Upper lobe of left lung (tissue), 6 donors: ENCODE measurements at regions not wholly inside any gene's neighbourhood (a gene's known extent, or its start where the extent isn't known, plus 50 kb on each side); places are given as distances from the start of the nearest gene placed in this dataset.

Experiments used
- ATAC-seq, 2 donors: fragments of 200-7000 bp; cut with Tn5 transposase; one replicate each; pipeline ENCODE4 v1.9.1; 2022; ENCODE audit warnings: mild to moderate bottlenecking in 2 of 2, moderate library complexity in 2 of 2; ENCODE audit not compliant: low FRiP score in 2 of 2
- DNase-seq, 2 donors: peaks; one replicate each; pipeline ENCODE4 v3.0.0-alpha.2; 2019 to 2020
- H3K27ac ChIP-seq, 4 donors: fragments of 200-600 bp; sonication (generic); one replicate each; pipeline ENCODE4 v1.5.1; 2016 to 2019
- H3K27me3 ChIP-seq, 4 donors: fragments of 200-600 bp; sonication (generic); one replicate each; pipeline ENCODE4 v1.5.1; 2017 to 2019
- H3K36me3 ChIP-seq, 4 donors: fragments of 200-600 bp; sonication (generic); one replicate each; pipeline ENCODE4 v1.5.1; 2016 to 2019
- H3K4me1 ChIP-seq, 4 donors: fragments of 200-600 bp; sonication (generic); one replicate each; pipeline ENCODE4 v1.5.1; 2018 to 2019
- H3K4me3 ChIP-seq, 4 donors: fragments of 200-600 bp; sonication (generic); one replicate each; pipeline ENCODE4 v1.5.1; 2017 to 2019; ENCODE audit warnings: mild to moderate bottlenecking in 2 of 4, moderate library complexity in 1 of 4
- H3K9me3 ChIP-seq, 4 donors: fragments of 200-600 bp; sonication (generic); one replicate each; pipeline ENCODE4 v1.5.1; 2018 to 2019
- CTCF ChIP-seq, 6 experiments: fragments of 450-650 bp in 4 of 6; fragments of 200-600 bp in 2 of 6; sonication (generic) in 2 of 6; IDR thresholded peaks; one replicate each; pipeline ENCODE4 v1.5.1; 2016 to 2019; ENCODE audit warnings: antibody characterized with exemption in 6 of 6
- EP300 ChIP-seq, 4 donors: sonication (generic); formaldehyde crosslinking; IDR thresholded peaks; one replicate each; pipeline ENCODE4 v1.5.1; 2017; ENCODE audit warnings: antibody characterized with exemption in 4 of 4, control low read depth in 2 of 4
- POLR2A ChIP-seq, 4 donors: fragments of 450-650 bp; IDR thresholded peaks; one replicate each; pipeline ENCODE4 v1.5.1; 2016 to 2017; ENCODE audit warnings: antibody characterized with exemption in 4 of 4, mild to moderate bottlenecking in 2 of 4
- POLR2AphosphoS5 ChIP-seq, 2 donors: sonication (generic); formaldehyde crosslinking; IDR thresholded peaks; one replicate each; pipeline ENCODE4 v1.5.1; 2017; ENCODE audit warnings: antibody characterized with exemption in 2 of 2
- WGBS, 2 donors: methylation state at CpG; one replicate each; pipeline ENCODE4 v1.1.5; 2017 to 2018; 5-methylcytosine and 5-hydroxymethylcytosine counted together
- donor health status: DM: no; HTN: no; CAD: no; lungs with moderate emphysema.
- donor health status: DM: no; HTN: yes; CAD: no; lungs with severe emphysema.

GRCh38 chr10:58892031-58892531 is 284.4 kb upstream of the PHYHIPL start:
- Histone ChIP-seq H3K36me3 (no peaks in the 10 kb centered on the region), H3K4me1 (no peaks in the 10 kb centered on the region), H3K9me3 (no peaks in the 10 kb centered on the region), H3K27ac (no peak overlapping the region), H3K4me3 (no peak overlapping the region), H3K27me3 (no peaks in the 10 kb centered on the region)
- TF ChIP-seq EP300 (IDR thresholded peaks at IDR 0.05) (no peak), CTCF (IDR thresholded peaks at IDR 0.05) (no peak), POLR2AphosphoS5 (IDR thresholded peaks at IDR 0.05) (no peak), POLR2A (IDR thresholded peaks at IDR 0.05) (no peak)
- DNase-seq (no peak), ATAC-seq (no peak)
- 44 to 49% methylated on average over 3 of the region's 3 CpGs for WGBS, 2 donors

- TF ChIP-seq POLR2A (IDR thresholded peaks at IDR 0.05) (no peak), POLR2AphosphoS5 (IDR thresholded peaks at IDR 0.05) (no peak), EP300 (IDR thresholded peaks at IDR 0.05) (no peak), CTCF (IDR thresholded peaks at IDR 0.05) (no peak)
- ATAC-seq (no peak), DNase-seq (no peak)
- Histone ChIP-seq H3K9me3 (no peaks in the 10 kb centered on the region), H3K4me1 (peaks cover 0 to 3% (median 0%) of the 10 kb centered on the region in 4 donors), H3K27ac (no peak overlapping the region), H3K4me3 (no peak overlapping the region), H3K27me3 (no peaks in the 10 kb centered on the region), H3K36me3 (no peaks in the 10 kb centered on the region)
- 55 to 74% methylated on average over 2 of the region's 2 CpGs for WGBS, 2 donors
These were observed 281.5 kb upstream of the PHYHIPL start for GRCh38 chr10:58894929-58895328.

- Histone ChIP-seq H3K9me3 (no peaks in the 10 kb centered on the region), H3K4me3 (no peak overlapping the region), H3K36me3 (no peaks in the 10 kb centered on the region), H3K4me1 (peaks cover 0 to 3% (median 0%) of the 10 kb centered on the region in 4 donors), H3K27ac (no peak overlapping the region), H3K27me3 (no peaks in the 10 kb centered on the region)
- TF ChIP-seq POLR2A (IDR thresholded peaks at IDR 0.05) (no peak), EP300 (IDR thresholded peaks at IDR 0.05) (no peak), CTCF (IDR thresholded peaks at IDR 0.05) (no peak), POLR2AphosphoS5 (IDR thresholded peaks at IDR 0.05) (no peak)
- DNase-seq (no peak), ATAC-seq (no peak)
- WGBS, 2 donors: 63 to 91% methylated on average over 1 of the region's 1 CpG
These were observed 280.2 kb upstream of the PHYHIPL start for GRCh38 chr10:58896229-58896628.

- Histone ChIP-seq H3K4me1 (peaks cover 0 to 3% (median 0%) of the 10 kb centered on the region in 4 donors), H3K9me3 (no peaks in the 10 kb centered on the region), H3K27ac (no peak overlapping the region), H3K4me3 (no peak overlapping the region), H3K36me3 (no peaks in the 10 kb centered on the region), H3K27me3 (no peaks in the 10 kb centered on the region)
- DNase-seq (no peak), ATAC-seq (no peak)
- TF ChIP-seq POLR2A (IDR thresholded peaks at IDR 0.05) (no peak), EP300 (IDR thresholded peaks at IDR 0.05) (no peak)
These were observed 279.2 kb upstream of the PHYHIPL start for GRCh38 chr10:58897236-58897635.

GRCh38 chr10:58897708-58898107 is 278.7 kb upstream of the PHYHIPL start:
- Histone ChIP-seq H3K36me3 (no peaks in the 10 kb centered on the region), H3K4me1 (peaks cover 0 to 3% (median 0%) of the 10 kb centered on the region in 4 donors), H3K4me3 (no peak overlapping the region), H3K9me3 (no peaks in the 10 kb centered on the region), H3K27ac (no peak overlapping the region), H3K27me3 (no peaks in the 10 kb centered on the region)
- no peak for DNase-seq
- no peak for TF ChIP-seq POLR2A (IDR thresholded peaks at IDR 0.05)
- TF ChIP-seq POLR2AphosphoS5 (IDR thresholded peaks at IDR 0.05): no peak
- TF ChIP-seq CTCF (IDR thresholded peaks at IDR 0.05): no peak
- no peak for TF ChIP-seq EP300 (IDR thresholded peaks at IDR 0.05)
- no peak for ATAC-seq
